Lung microvascular endothelial cell (primary cell): ENCODE measurements at regions not wholly inside any gene's neighbourhood (a gene's known extent, or its start where the extent isn't known, plus 50 kb on each side); places are given as distances from the start of the nearest gene placed in this dataset.
"Not testable (repeated sequence)": the region's sequence is repeated elsewhere in the genome, so short reads cannot be mapped to it uniquely, and the experiment has no call there.

Experiments
- DNase-seq, 2 donors: peaks; one replicate each; pipeline versions ENCODE4 v3.0.0 to v3.0.0-alpha.2; 2010; ENCODE audit warnings: low read depth in 2 of 2

- no peak for DNase-seq
Observed at GRCh38 chr10:131829156-131829930, 71.5 kb upstream of the PPP2R2D start.

- no peak for DNase-seq
Observed at GRCh38 chr10:131830446-131831130, 70.2 kb upstream of the PPP2R2D start.

GRCh38 chr10:131831561-131831960 is 69.2 kb upstream of the PPP2R2D start:
- no peak for DNase-seq

- DNase-seq, result no peak
Observed at GRCh38 chr10:131832056-131832685, 68.6 kb upstream of the PPP2R2D start.

- DNase-seq, result no peak
Observed at GRCh38 chr10:131833013-131833412, 67.8 kb upstream of the PPP2R2D start.

GRCh38 chr10:131833446-131834080 is 67.2 kb upstream of the PPP2R2D start:
- DNase-seq, result no peak

GRCh38 chr10:131834152-131834810 is 66.5 kb upstream of the PPP2R2D start:
- DNase-seq, result no peak

- no peak for DNase-seq
Observed at GRCh38 chr10:131838966-131839742, 61.7 kb upstream of the PPP2R2D start.

- DNase-seq, result not testable (repeated sequence)
Observed at GRCh38 chr10:131839880-131840787, 60.7 kb upstream of the PPP2R2D start.

- DNase-seq, result no peak
Observed at GRCh38 chr10:131840788-131841118, 60.1 kb upstream of the PPP2R2D start.

GRCh38 chr10:131841131-131841660 is 59.6 kb upstream of the PPP2R2D start:
- DNase-seq, result no peak

GRCh38 chr10:131841661-131842139 is 59.1 kb upstream of the PPP2R2D start:
- DNase-seq, result no peak

GRCh38 chr10:131842351-131843088 is 58.3 kb upstream of the PPP2R2D start:
- no peak for DNase-seq

- no peak for DNase-seq
Observed at GRCh38 chr10:131843089-131843595, 57.7 kb upstream of the PPP2R2D start.

- DNase-seq, result no peak
Observed at GRCh38 chr10:131843881-131844284, 56.9 kb upstream of the PPP2R2D start.

GRCh38 chr10:131844529-131845084 is 56.2 kb upstream of the PPP2R2D start:
- no peak for DNase-seq

GRCh38 chr10:131845505-131846239 is 55.1 kb upstream of the PPP2R2D start:
- no peak for DNase-seq
